RKO (cell line): ENCODE measurements at regions not wholly inside any gene's neighbourhood (a gene's known extent, or its start where the extent isn't known, plus 50 kb on each side); places are given as distances from the start of the nearest gene placed in this dataset.
A peak's percentile ranks its signal among the peaks of the same experiment; 100 is the strongest.
"Not testable (repeated sequence)": the region's sequence is repeated elsewhere in the genome, so short reads cannot be mapped to it uniquely, and the experiment has no call there.

Experiments
- DNase-seq: peaks from one replicate; pipeline ENCODE4 v3.0.0-alpha.2; 2016; ENCODE audit warnings: low spot score

DNA sequence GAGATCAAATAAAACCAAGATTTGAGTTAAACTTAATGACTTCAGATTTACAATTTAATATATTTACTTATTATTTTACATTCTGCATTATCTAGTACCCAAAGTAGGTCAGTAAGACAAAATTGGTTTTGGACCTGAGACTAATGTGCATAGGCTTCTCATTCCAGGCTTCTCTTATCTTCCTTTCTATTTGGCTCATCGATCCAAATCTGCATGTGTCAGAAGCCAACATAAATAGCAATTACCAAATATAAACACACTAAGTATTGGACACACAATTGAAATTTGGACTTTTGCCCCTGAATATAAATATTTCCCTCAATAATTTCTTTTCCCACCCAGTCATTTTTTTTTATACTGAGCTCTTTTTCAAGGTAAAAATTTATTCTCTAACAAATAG is 290.6 kb upstream of the ARHGEF26 start:
- DNase-seq = no peak

DNA sequence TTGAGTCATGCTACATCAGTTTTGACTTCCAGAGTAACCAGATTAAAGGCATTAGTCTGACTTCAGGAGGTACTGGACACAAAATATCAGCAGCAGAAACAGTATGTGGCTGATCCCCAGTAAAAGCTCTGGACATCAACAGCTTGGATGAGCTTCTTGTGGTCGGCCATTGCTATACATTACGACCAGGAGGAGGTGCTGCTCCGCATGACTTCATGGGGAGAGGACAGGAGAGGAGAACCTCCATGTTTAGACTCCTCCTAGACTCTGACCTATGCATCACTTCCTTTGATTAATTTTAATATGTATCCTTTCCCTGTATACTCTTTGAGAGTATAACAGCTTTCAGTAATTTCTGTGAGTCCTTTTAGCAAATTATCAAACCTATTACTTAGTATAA is 285.6 kb upstream of the ARHGEF26 start:
- DNase-seq = no peak

- DNase-seq = no peak
Observed at GRCh38 chr3:153840487-153840886, 280.7 kb upstream of the ARHGEF26 start.

DNA sequence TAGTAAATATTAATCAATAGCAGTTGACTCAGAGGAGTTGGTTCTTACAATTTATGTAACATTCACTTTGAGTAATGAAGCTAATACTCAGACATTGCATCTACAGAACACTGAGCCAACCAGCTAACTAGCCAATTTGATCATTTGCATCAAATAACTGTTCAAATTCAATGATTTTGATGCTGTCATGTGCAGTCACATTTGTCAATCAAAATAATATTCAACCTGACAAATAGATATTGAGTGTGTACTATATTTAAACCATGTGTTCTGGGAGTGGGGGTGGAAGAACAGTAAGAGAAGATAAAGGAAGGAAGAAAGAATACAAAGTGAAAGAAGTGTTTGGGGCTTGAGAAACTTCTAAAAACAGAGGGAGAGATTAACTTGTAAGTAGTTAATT is 277.2 kb upstream of the ARHGEF26 start:
- DNase-seq = no peak

GRCh38 chr3:153845311-153845710 is 275.9 kb upstream of the ARHGEF26 start:
- no peak for DNase-seq

DNA sequence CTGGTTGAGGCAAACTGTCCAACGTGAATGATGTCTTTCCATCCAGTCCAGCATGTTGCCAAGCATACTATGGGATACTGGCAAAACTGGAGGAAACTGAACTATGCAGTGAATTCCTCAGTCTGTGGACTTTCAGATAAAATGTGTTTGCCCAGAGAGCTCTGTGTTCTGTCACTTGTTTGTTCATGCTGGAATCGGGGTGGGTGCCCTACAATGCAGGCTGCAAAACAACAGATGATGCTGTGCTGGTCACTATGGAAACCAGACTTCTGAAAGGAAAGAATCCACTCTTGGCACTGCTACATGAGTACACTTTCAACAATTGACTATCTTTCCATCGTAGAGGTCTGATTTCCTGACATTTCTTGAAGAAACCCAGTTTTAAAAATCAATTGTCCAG is 272.5 kb upstream of the ARHGEF26 start:
- DNase-seq = no peak

DNA sequence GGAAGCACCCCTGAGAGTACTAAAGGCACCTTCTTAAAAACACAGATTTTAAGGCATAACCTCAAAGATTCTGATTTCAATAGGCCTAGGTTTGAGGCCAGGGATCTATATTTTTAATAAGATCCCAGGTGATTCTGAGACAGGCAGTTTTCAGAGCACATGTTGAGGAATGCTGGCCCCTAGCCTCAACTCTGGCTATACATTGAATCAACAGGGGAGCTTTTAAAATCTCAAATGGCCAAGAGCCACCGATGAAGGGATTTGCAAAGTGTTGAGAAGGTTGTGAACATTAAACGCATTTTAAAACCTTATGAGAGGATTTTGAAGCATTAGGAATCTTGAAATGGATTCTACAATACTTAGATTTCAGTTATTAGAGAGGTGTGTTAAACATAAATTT is 268.8 kb upstream of the ARHGEF26 start:
- no peak for DNase-seq

DNA sequence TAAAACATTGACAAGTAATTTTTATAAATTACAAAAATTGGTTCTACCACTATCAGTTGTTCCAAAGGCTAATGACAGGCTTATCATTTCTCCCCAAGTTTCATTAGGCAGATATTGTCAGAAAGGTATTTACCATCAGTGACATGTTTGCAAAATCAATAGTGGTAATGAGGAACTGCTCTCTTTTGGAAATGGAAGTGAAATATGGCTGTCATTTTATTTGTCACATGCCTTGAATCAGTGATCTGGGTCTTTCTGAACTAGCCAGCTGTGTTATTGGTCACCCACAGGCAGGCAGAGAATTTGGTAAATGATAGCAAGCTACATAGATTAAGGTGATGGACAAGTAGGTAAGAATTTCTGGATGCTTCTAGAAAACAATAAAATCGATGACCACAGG is 268.0 kb upstream of the ARHGEF26 start:
- DNase-seq = no peak

- DNase-seq = no peak
Observed at GRCh38 chr3:153855772-153856171, 265.4 kb upstream of the ARHGEF26 start.

DNA sequence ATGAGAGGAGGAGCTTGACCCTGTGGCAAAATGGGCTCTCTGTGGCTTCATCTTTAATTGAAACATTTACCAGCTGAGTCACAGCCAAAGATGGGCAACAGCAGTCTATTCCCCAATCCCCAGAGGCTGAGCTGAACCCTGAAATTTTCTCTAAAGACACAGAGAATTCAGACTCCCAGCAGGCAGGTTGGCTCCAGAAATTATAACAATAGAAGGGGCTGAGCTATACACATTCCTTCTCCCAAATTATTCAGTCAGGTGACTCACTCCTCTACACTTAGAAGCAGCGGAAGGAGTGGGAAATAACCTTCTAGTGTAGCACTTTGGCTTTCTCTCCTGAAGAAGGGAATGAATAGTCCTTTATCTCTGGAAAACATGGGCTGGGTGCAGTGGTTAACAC is 264.3 kb upstream of the ARHGEF26 start:
- DNase-seq = peak; percentile 30

DNA sequence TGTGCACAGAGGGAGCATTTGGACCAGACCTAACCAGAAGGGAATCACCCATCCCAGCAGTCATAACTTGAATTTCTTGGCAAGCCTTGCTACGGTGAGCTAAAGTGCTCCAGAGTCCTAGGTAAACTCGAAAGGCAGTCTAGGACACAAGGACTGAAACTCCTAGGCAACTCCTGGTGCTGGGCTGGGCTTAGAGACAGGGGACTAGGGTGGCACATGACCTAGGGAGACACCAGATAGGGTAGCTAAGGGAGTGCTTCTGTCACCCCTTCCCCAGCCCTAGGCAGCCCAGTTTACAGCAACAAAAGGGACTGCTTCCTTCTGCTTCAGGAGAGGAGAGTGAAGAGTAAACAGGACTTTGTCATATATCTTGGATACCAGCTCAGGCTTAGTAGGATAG is 256.4 kb upstream of the ARHGEF26 start:
- no peak for DNase-seq

GRCh38 chr3:153866901-153867300 is 254.3 kb upstream of the ARHGEF26 start:
- no peak for DNase-seq

DNA sequence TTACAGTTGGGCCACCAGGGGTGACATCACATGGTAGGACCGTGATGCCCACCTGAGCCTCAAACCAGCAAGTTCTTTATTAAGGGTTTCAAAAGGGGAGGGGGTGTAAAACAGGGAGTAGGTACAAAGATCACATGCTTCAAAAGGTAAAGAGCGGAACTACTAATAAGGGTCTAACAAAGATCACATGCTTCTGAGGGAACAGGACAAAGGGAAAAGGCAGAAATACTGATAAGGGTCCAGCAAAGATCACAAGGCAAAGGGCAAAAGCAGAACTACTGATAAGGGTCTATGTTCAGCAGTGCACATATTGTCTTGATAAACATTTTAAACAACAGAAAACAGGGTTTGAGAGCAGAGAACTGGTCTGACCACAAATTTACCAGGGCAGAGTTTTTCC is 246.8 kb upstream of the ARHGEF26 start:
- not testable (repeated sequence) for DNase-seq

- no peak for DNase-seq
Observed at GRCh38 chr3:153880493-153880892, 240.7 kb upstream of the ARHGEF26 start.

DNA sequence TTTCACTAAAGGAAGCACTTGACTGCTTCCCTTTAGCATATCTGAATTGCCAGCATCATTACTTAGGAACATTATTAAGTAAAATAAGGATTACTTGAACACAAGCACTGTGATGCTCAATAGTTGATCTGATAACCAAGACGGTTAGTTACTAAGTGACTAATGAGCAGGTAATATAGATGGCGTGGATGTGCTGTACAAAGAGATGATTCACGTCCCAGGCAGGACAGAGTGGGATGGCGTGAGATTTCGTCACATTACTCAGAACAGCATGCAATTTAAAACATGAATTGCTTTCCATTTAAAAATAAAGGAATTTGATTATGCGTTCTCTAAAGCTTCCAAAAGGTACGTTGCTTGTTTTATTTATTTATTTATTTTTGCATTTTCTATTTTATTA is 240.0 kb upstream of the ARHGEF26 start:
- peak; percentile 58 for DNase-seq

GRCh38 chr3:153885359-153885758 is 235.8 kb upstream of the ARHGEF26 start:
- DNase-seq = no peak

- DNase-seq = no peak
Observed at GRCh38 chr3:153889905-153890334, 231.3 kb upstream of the ARHGEF26 start.

GRCh38 chr3:153892126-153892525 is 229.1 kb upstream of the ARHGEF26 start:
- no peak for DNase-seq

DNA sequence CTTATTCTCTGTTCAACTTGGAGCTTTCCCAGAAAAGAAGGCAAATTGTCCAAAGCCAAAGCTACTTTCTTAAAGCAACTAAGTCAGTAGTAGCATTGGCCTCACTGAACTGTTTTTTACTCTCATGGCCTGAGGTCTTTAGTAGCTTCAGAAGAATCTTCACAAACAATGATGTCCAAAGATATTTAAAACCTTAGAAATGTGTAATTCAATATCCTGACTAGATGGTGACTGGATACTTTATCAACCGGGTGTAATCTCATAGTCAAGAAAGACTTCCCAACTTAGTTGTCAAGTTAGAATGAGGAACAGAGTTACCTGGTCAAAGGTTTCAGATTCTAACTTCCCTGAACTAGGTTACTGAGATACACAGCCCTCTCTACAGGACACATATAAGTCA is 226.3 kb upstream of the ARHGEF26 start:
- no peak for DNase-seq

DNA sequence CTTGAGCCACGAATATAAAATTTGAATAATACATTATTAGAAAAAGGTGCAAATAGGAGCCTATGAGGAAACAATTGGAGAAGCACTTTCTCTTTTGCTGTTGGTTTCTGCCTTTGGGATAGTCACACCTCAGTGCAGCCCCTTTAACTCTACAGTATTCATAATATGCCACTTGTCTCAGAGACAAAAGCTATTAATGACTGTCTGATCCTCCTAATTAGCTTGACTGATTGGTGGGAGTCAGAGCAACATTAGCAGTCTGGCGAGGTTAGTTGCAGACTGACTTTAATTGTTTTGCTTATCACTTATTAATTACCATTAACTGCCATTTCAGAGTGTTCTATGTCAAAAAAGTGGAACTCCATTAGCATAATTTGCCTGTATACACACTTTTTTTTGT is 225.0 kb upstream of the ARHGEF26 start:
- no peak for DNase-seq

- no peak for DNase-seq
Observed at GRCh38 chr3:153897025-153897723, 224.0 kb upstream of the ARHGEF26 start.

DNA sequence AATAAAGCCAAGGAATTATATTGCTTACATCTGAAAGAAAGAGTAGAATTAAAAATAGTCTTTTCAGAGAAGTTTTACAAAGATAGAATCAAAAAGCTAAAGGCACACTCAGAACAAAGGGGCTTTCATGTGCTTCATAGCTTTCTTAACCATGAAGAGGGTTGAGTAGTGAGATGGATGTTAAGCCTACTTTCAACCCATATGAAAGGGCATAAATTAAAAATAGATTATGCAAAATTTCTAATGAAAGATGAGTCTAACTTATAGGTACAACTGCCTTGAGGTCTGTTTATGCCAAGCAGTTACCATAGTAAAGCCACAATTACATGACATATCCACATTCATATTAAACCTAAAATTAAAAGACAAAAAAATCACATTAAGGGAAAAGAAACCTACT is 223.3 kb upstream of the ARHGEF26 start:
- DNase-seq = no peak

DNA sequence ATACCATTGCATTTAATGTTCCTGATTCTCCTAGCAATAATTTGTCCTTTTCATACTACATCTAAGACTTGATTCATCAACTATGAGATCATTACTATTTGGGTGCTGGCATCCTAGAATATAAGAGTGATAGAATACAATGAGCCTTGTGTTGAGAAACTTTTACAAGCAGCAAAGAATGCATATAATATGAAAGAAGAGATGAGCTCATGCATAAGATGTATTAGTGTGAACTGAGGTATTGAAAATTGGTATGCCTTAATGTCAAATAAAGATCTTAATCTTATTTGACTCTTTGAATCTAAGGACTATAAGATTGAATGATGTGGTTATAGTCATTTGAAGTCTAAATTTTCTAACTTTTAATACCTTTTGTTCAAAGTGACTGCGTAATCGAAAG is 220.0 kb upstream of the ARHGEF26 start:
- DNase-seq = no peak

- no peak for DNase-seq
Observed at GRCh38 chr3:153901991-153902390, 219.2 kb upstream of the ARHGEF26 start.

- DNase-seq = no peak
Observed at GRCh38 chr3:153903430-153903829, 217.8 kb upstream of the ARHGEF26 start.
